ENCODE measurements at regions not wholly inside any gene's neighbourhood (a gene's known extent, or its start where the extent isn't known, plus 50 kb on each side); places are given as distances from the start of the nearest gene placed in this dataset.

DNA sequence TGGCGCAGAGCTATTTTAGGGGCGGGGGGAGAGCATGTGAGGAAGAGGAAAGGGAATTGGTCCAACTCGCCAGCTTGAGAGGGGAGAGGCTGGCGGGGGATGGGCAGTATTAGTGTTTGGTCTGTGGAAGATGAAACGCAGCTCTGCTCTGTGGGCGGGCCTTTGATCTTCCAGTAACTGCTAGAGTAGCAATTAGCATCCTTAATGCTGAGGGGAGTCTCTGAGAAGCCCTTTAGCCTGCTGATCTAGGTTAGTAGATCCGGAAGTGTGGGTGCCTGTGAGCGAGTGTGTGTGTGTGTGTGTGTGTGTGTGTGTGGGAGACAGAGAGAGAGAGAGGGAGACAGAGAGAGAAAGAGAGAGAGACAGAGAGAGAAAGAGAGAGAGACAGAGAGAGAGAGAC is 117.2 kb upstream of the BACH2 start:
- TF ChIP-seq, protein P1, sequence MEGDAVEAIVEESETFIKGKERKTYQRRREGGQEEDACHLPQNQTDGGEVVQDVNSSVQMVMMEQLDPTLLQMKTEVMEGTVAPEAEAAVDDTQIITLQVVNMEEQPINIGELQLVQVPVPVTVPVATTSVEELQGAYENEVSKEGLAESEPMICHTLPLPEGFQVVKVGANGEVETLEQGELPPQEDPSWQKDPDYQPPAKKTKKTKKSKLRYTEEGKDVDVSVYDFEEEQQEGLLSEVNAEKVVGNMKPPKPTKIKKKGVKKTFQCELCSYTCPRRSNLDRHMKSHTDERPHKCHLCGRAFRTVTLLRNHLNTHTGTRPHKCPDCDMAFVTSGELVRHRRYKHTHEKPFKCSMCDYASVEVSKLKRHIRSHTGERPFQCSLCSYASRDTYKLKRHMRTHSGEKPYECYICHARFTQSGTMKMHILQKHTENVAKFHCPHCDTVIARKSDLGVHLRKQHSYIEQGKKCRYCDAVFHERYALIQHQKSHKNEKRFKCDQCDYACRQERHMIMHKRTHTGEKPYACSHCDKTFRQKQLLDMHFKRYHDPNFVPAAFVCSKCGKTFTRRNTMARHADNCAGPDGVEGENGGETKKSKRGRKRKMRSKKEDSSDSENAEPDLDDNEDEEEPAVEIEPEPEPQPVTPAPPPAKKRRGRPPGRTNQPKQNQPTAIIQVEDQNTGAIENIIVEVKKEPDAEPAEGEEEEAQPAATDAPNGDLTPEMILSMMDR (conservative IDR thresholded peaks at IDR 0.05; ENCODE audit: low read length): no peak
- TF ChIP-seq EZH2phosphoT487 (IDR thresholded peaks at IDR 0.05; ENCODE audit: borderline replicate concordance, low read depth, low read length): no peak
